Endodermal cell (in vitro differentiated cells): ENCODE measurements at regions not wholly inside any gene's neighbourhood (a gene's known extent, or its start where the extent isn't known, plus 50 kb on each side); places are given as distances from the start of the nearest gene placed in this dataset.

Source experiments
- DNase-seq: peaks from one replicate; pipeline ENCODE4 v3.0.0-alpha.2; 2017
- H3K27ac ChIP-seq: 2 replicates; pipeline ENCODE4 v1.5.1; 2013; ENCODE audit warnings: mild to moderate bottlenecking, low read depth, low read length, moderate library complexity
- H3K27me3 ChIP-seq: 2 replicates; pipeline ENCODE4 v1.6.1; 2013; ENCODE audit warnings: mild to moderate bottlenecking, low read length, moderate library complexity; ENCODE audit not compliant: insufficient read depth, control insufficient read depth, poor library complexity, severe bottlenecking
- H3K36me3 ChIP-seq: 2 replicates; pipeline ENCODE4 v1.7.0; 2013; ENCODE audit warnings: mild to moderate bottlenecking, low read length, moderate library complexity; ENCODE audit not compliant: control insufficient read depth, insufficient read depth
- H3K4me1 ChIP-seq: one replicate; pipeline ENCODE4 v1.7.0; 2013; ENCODE audit warnings: low read length; ENCODE audit not compliant: control insufficient read depth, insufficient read depth
- H3K4me3 ChIP-seq: 2 replicates; pipeline ENCODE4 v1.5.1; 2013; ENCODE audit warnings: mild to moderate bottlenecking, low read length, moderate library complexity
- H3K9ac ChIP-seq: 2 replicates; pipeline ENCODE4 v1.6.1; 2013; ENCODE audit warnings: mild to moderate bottlenecking, low read length, moderate library complexity; ENCODE audit not compliant: poor library complexity, severe bottlenecking; ENCODE audit errors: extremely low read depth
- H3K9me3 ChIP-seq: 2 replicates; pipeline ENCODE4 v1.6.1; 2013; ENCODE audit warnings: mild to moderate bottlenecking, low read length, moderate library complexity; ENCODE audit not compliant: control insufficient read depth
- H3K27ac Mint-ChIP-seq: 2 replicates; pipeline ENCODE4 v1.8.0; 2020; ENCODE audit warnings: mixed read lengths
- H3K27me3 Mint-ChIP-seq: 2 replicates; pipeline ENCODE4 v1.8.0; 2021; ENCODE audit warnings: mild to moderate bottlenecking, mixed read lengths; ENCODE audit not compliant: insufficient read depth
- H3K36me3 Mint-ChIP-seq: 2 replicates; pipeline ENCODE4 v1.8.0; 2020; ENCODE audit warnings: low read depth, mixed read lengths
- H3K4me1 Mint-ChIP-seq: 2 replicates; pipeline ENCODE4 v1.8.0; 2020; ENCODE audit warnings: mixed read lengths
- H3K4me3 Mint-ChIP-seq: 2 replicates; pipeline ENCODE4 v1.8.0; 2020; ENCODE audit warnings: mild to moderate bottlenecking, moderate library complexity, mixed read lengths
- H3K9me3 Mint-ChIP-seq: 2 replicates; pipeline ENCODE4 v1.8.0; 2020; ENCODE audit warnings: mild to moderate bottlenecking, mixed read lengths
- CTCF ChIP-seq: fragments of 200-600 bp; sonication (generic); conservative IDR thresholded peaks from 2 replicates; pipeline ENCODE4 v1.5.0; 2021; ENCODE audit warnings: antibody characterized with exemption, mild to moderate bottlenecking
- whole genome bisulfite sequencing, 2 experiments: methylation state at CpG; one replicate each; pipeline versions ENCODE4 v1.1.5 to v1.1.7; 2013; ENCODE audit warnings: missing lambda C conversion rate in 2 of 2, mixed read lengths in 1 of 2; ENCODE audit not compliant: insufficient coverage in 1 of 2, insufficient read length in 1 of 2; 5-methylcytosine and 5-hydroxymethylcytosine counted together

- Histone ChIP-seq H3K27me3 (no peaks in the 10 kb centered on the region), H3K4me1 (no peaks in the 10 kb centered on the region), H3K4me3 (no peak overlapping the region), H3K36me3 (no peaks in the 10 kb centered on the region), H3K9ac (no peak overlapping the region), H3K27ac (no peak overlapping the region), H3K9me3 (no peaks in the 10 kb centered on the region)
- Mint-ChIP-seq H3K36me3 (no peaks in the 10 kb centered on the region), H3K27me3 (no peaks in the 10 kb centered on the region), H3K9me3 (no peaks in the 10 kb centered on the region), H3K4me3 (no peak overlapping the region), H3K4me1 (no peaks in the 10 kb centered on the region), H3K27ac (no peak overlapping the region)
- no peak for DNase-seq
- 83 to 93% methylated on average over 2 to 3 of the region's 4 CpGs for WGBS, 2 experiments
- no peak for TF ChIP-seq CTCF
Measured at GRCh38 chr4:28248269-28248668, 1387.6 kb downstream of the STIM2 start.

GRCh38 chr4:28250646-28251045 is 1390.0 kb downstream of the STIM2 start:
- Mint-ChIP-seq H3K4me1 (no peaks in the 10 kb centered on the region), H3K4me3 (no peak overlapping the region), H3K9me3 (peaks cover 7% of the 10 kb centered on the region), H3K27me3 (no peaks in the 10 kb centered on the region), H3K27ac (no peak overlapping the region), H3K36me3 (no peaks in the 10 kb centered on the region)
- no peak overlapping the region for H3K27ac ChIP-seq
- no peaks in the 10 kb centered on the region for H3K27me3 ChIP-seq
- no peaks in the 10 kb centered on the region for H3K4me1 ChIP-seq
- TF ChIP-seq CTCF = no peak
- no peaks in the 10 kb centered on the region for H3K36me3 ChIP-seq
- H3K9me3 ChIP-seq = peaks cover 13% of the 10 kb centered on the region
- H3K4me3 ChIP-seq = no peak overlapping the region
- H3K9ac ChIP-seq = no peak overlapping the region
- DNase-seq = no peak
- WGBS, 2 experiments = 94 to 96% methylated on average over 2 of the region's 2 CpGs

GRCh38 chr4:28251831-28252230 is 1391.2 kb downstream of the STIM2 start:
- H3K36me3 ChIP-seq = no peaks in the 10 kb centered on the region
- H3K9me3 ChIP-seq = peaks cover 18% of the 10 kb centered on the region
- 100% methylated on average over 2 of the region's 2 CpGs for WGBS, 2 experiments
- no peak overlapping the region for H3K4me3 ChIP-seq
- Mint-ChIP-seq H3K27me3 (no peaks in the 10 kb centered on the region), H3K4me3 (no peak overlapping the region), H3K4me1 (no peaks in the 10 kb centered on the region), H3K27ac (no peak overlapping the region), H3K9me3 (peaks cover 14% of the 10 kb centered on the region), H3K36me3 (no peaks in the 10 kb centered on the region)
- H3K27ac ChIP-seq = no peak overlapping the region
- no peak for TF ChIP-seq CTCF
- no peaks in the 10 kb centered on the region for H3K27me3 ChIP-seq
- no peak overlapping the region for H3K9ac ChIP-seq
- no peaks in the 10 kb centered on the region for H3K4me1 ChIP-seq
- no peak for DNase-seq
